ENCODE measurements at regions not wholly inside any gene's neighbourhood (a gene's known extent, or its start where the extent isn't known, plus 50 kb on each side); places are given as distances from the start of the nearest gene placed in this dataset.

DNA sequence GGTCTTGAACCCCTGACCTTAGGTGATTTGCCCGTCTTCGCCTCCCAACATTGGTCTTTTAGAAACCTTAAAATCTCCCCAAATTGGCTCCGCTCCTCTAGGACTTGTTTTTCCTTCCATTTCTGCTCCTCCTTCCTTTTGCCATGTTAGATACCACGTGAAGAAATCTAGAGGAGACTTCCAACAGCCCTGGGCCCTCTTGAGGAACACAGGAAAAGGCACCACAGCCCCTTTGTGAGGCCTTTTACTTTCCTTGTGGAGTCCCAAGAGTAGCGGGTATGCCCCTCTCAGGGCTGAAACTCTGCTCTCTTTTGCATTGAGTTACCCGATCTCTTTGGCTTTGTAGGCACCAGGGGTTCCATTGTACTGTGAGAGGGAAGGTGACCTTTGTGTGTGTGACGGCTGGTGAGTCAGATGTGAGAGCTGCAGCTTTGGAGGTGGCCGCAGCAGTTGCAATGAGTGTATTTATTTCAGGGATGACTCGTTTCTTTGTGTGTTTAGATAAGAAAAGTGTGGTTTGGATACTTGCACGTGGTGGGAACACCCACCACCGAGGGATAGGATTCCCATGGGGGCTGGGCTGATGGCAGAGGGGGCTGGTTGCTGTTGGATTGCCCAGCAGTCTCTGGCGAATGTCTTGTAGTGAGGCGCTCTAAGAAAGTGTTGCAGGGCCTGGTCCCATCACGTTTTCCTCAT lies 218.4 kb upstream of the HS6ST1 start:
- TF ChIP-seq EZH2 (IDR thresholded peaks at IDR 0.05; ENCODE audit: borderline replicate concordance) = no peak
- TF ChIP-seq, protein P1, sequence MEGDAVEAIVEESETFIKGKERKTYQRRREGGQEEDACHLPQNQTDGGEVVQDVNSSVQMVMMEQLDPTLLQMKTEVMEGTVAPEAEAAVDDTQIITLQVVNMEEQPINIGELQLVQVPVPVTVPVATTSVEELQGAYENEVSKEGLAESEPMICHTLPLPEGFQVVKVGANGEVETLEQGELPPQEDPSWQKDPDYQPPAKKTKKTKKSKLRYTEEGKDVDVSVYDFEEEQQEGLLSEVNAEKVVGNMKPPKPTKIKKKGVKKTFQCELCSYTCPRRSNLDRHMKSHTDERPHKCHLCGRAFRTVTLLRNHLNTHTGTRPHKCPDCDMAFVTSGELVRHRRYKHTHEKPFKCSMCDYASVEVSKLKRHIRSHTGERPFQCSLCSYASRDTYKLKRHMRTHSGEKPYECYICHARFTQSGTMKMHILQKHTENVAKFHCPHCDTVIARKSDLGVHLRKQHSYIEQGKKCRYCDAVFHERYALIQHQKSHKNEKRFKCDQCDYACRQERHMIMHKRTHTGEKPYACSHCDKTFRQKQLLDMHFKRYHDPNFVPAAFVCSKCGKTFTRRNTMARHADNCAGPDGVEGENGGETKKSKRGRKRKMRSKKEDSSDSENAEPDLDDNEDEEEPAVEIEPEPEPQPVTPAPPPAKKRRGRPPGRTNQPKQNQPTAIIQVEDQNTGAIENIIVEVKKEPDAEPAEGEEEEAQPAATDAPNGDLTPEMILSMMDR (IDR thresholded peaks at IDR 0.05; ENCODE audit: poor library complexity) = no peak
